Neural progenitor cell (in vitro differentiated cells): ENCODE measurements at regions not wholly inside any gene's neighbourhood (a gene's known extent, or its start where the extent isn't known, plus 50 kb on each side); places are given as distances from the start of the nearest gene placed in this dataset.

Experiments used
- DNase-seq: peaks from one replicate; pipeline ENCODE4 v3.0.0-alpha.2; 2016; ENCODE audit warnings: low spot score
- H2AFZ ChIP-seq: fragments of 200-600 bp; sonication (generic); replicated peaks from 2 replicates; pipeline ENCODE4 v1.6.1; 2016; ENCODE audit warnings: antibody characterized with exemption
- H3F3A ChIP-seq: fragments of 200-600 bp; sonication (generic); 2 replicates; pipeline ENCODE4 v1.6.1; 2016; ENCODE audit warnings: antibody characterized with exemption, low read depth
- H3K27ac ChIP-seq: fragments of 200-600 bp; sonication (generic); 2 replicates; pipeline ENCODE4 v1.5.1; 2016; ENCODE audit warnings: mild to moderate bottlenecking
- H3K27me3 ChIP-seq: fragments of 200-600 bp; sonication (generic); 2 replicates; pipeline ENCODE4 v1.6.1; 2016; ENCODE audit warnings: mild to moderate bottlenecking, moderate library complexity
- H3K36me3 ChIP-seq: fragments of 200-600 bp; sonication (generic); 2 replicates; pipeline ENCODE4 v1.5.1; 2016
- H3K4me1 ChIP-seq: fragments of 200-600 bp; sonication (generic); 2 replicates; pipeline ENCODE4 v1.6.1; 2016; ENCODE audit warnings: mixed run types
- H3K4me2 ChIP-seq: fragments of 200-600 bp; sonication (generic); 2 replicates; pipeline ENCODE4 v1.6.1; 2016
- H3K4me3 ChIP-seq: fragments of 200-600 bp; sonication (generic); 2 replicates; pipeline ENCODE4 v1.5.1; 2016
- H3K79me2 ChIP-seq: fragments of 200-600 bp; sonication (generic); 2 replicates; pipeline ENCODE4 v1.6.1; 2016; ENCODE audit warnings: low read depth
- H3K9ac ChIP-seq: fragments of 200-600 bp; sonication (generic); 2 replicates; pipeline ENCODE4 v1.6.1; 2016
- H3K9me3 ChIP-seq: fragments of 200-600 bp; sonication (generic); 2 replicates; pipeline ENCODE4 v1.5.1; 2016; ENCODE audit warnings: low read depth
- H4K20me1 ChIP-seq: fragments of 200-600 bp; sonication (generic); 2 replicates; pipeline ENCODE4 v1.6.1; 2016; ENCODE audit warnings: low read depth
- H3K27ac Mint-ChIP-seq: 3 replicates; pipeline ENCODE4 v1.8.0; 2021; ENCODE audit warnings: mixed read lengths
- H3K27me3 Mint-ChIP-seq: 2 replicates; pipeline ENCODE4 v1.8.0; 2022; ENCODE audit warnings: low read depth, mild to moderate bottlenecking, inconsistent platforms, moderate library complexity, mixed read lengths; ENCODE audit not compliant: insufficient read depth
- H3K36me3 Mint-ChIP-seq: 3 replicates; pipeline ENCODE4 v1.8.0; 2021; ENCODE audit warnings: mixed read lengths
- H3K4me1 Mint-ChIP-seq: 3 replicates; pipeline ENCODE4 v1.8.0; 2021; ENCODE audit warnings: mixed read lengths
- H3K4me3 Mint-ChIP-seq: 3 replicates; pipeline ENCODE4 v1.8.0; 2021; ENCODE audit warnings: mild to moderate bottlenecking, moderate library complexity, mixed read lengths
- H3K9me3 Mint-ChIP-seq: 3 replicates; pipeline ENCODE4 v1.8.0; 2020; ENCODE audit warnings: mixed read lengths
- CTCF ChIP-seq: fragments of 200-600 bp; sonication (generic); IDR thresholded peaks from 2 replicates; pipeline ENCODE4 v1.5.1; 2017; ENCODE audit warnings: antibody characterized with exemption, mild to moderate bottlenecking
- EZH2 ChIP-seq: fragments of 200-600 bp; sonication (generic); IDR thresholded peaks from 2 replicates; pipeline ENCODE4 v1.6.1; 2017; ENCODE audit warnings: antibody characterized with exemption, mild to moderate bottlenecking, moderate library complexity
- EZH2phosphoT487 ChIP-seq: fragments of 200-600 bp; sonication (generic); IDR thresholded peaks from 2 replicates; pipeline ENCODE4 v1.6.1; 2017; ENCODE audit warnings: antibody characterized with exemption

GRCh38 chr6:113445201-113445600 is 411.9 kb upstream of the MARCKS start:
- H3K9me3 Mint-ChIP-seq: peaks cover 3% of the 10 kb centered on the region
- no peaks in the 10 kb centered on the region for H4K20me1 ChIP-seq
- H3K27ac ChIP-seq: no peak overlapping the region
- no peak overlapping the region for H3K4me3 Mint-ChIP-seq
- no peaks in the 10 kb centered on the region for H3K36me3 Mint-ChIP-seq
- H3F3A ChIP-seq: peaks cover under 1% of the 10 kb centered on the region
- no peaks in the 10 kb centered on the region for H3K36me3 ChIP-seq
- no peaks in the 10 kb centered on the region for H3K9me3 ChIP-seq
- H3K4me1 ChIP-seq: peaks cover 18% of the 10 kb centered on the region
- no peaks in the 10 kb centered on the region for H3K79me2 ChIP-seq
- no peak overlapping the region for H3K27ac Mint-ChIP-seq
- H2AFZ ChIP-seq: no peak overlapping the region
- H3K27me3 ChIP-seq: no peaks in the 10 kb centered on the region
- TF ChIP-seq EZH2 (no peak), CTCF (no peak)
- H3K4me2 ChIP-seq: no peak overlapping the region
- H3K4me3 ChIP-seq: no peak overlapping the region
- peaks cover 21% of the 10 kb centered on the region for H3K4me1 Mint-ChIP-seq
- H3K27me3 Mint-ChIP-seq: no peaks in the 10 kb centered on the region
- H3K9ac ChIP-seq: no peak overlapping the region
- DNase-seq: no peak

DNA sequence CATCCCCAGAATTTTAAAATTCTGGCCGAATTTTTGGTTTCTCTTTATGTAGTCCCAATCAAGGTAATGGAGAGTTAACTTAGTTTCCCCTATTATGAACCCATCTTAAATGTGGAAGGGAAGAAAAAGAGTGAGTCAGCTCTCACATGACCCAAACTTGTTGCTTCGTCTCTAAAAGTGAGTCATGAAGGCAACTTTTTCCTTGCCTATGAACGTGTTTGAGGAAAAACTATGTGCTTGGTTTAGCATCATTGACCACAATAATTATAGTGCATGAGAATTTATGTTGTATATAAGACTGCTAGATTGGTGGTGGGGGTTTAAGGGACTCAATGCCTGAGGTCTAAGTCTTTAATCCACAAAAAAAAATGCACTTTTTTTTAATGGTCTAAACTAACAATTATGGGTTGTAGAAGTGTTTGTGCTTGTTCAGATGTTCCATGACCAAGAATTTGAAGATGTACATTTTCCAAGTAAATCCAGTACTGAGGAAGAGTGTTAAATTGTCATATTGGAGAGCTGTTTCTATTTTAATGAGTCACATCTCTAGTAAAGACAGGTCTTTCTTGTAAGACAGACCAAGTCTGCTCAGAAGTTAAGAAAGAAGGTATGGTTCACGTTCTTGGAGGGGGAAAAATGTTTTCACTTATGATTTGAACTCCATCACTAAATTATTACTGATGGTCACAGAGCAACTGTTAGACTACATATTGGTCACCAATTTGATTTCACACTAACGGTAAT is 409.9 kb upstream of the MARCKS start:
- Histone ChIP-seq H3F3A (no peaks in the 10 kb centered on the region), H3K79me2 (no peaks in the 10 kb centered on the region), H3K36me3 (no peaks in the 10 kb centered on the region), H4K20me1 (no peaks in the 10 kb centered on the region), H3K4me1 (peaks cover 5% of the 10 kb centered on the region), H3K27me3 (no peaks in the 10 kb centered on the region), H3K4me3 (no peak overlapping the region), H3K9me3 (no peaks in the 10 kb centered on the region), H3K4me2 (no peak overlapping the region), H3K27ac (no peak overlapping the region), H3K9ac (no peak overlapping the region), H2AFZ (no peak overlapping the region)
- Mint-ChIP-seq H3K9me3 (peaks cover 3% of the 10 kb centered on the region), H3K36me3 (no peaks in the 10 kb centered on the region), H3K27ac (no peak overlapping the region), H3K4me3 (no peak overlapping the region), H3K27me3 (no peaks in the 10 kb centered on the region), H3K4me1 (peaks cover 10% of the 10 kb centered on the region)
- no peak for DNase-seq
- no peak for TF ChIP-seq CTCF
- no peak for TF ChIP-seq EZH2
- no peak for TF ChIP-seq EZH2phosphoT487

- Histone ChIP-seq H2AFZ (no peak overlapping the region), H3K9me3 (no peaks in the 10 kb centered on the region), H3K27me3 (no peaks in the 10 kb centered on the region), H3K79me2 (no peaks in the 10 kb centered on the region), H3K36me3 (no peaks in the 10 kb centered on the region), H3K27ac (no peak overlapping the region), H3K9ac (no peak overlapping the region), H3F3A (no peaks in the 10 kb centered on the region), H3K4me3 (no peak overlapping the region), H3K4me1 (peaks cover 3% of the 10 kb centered on the region), H4K20me1 (no peaks in the 10 kb centered on the region), H3K4me2 (no peak overlapping the region)
- Mint-ChIP-seq H3K27ac (no peak overlapping the region), H3K27me3 (peaks cover 2% of the 10 kb centered on the region), H3K4me3 (no peak overlapping the region), H3K36me3 (no peaks in the 10 kb centered on the region), H3K4me1 (peaks cover 8% of the 10 kb centered on the region), H3K9me3 (peaks cover 3% of the 10 kb centered on the region)
- no peak for DNase-seq
- TF ChIP-seq CTCF (no peak), EZH2 (no peak), EZH2phosphoT487 (no peak)
Measured at GRCh38 chr6:113449051-113449450, 408.1 kb upstream of the MARCKS start.
